ENCODE measurements at regions not wholly inside any gene's neighbourhood (a gene's known extent, or its start where the extent isn't known, plus 50 kb on each side); places are given as distances from the start of the nearest gene placed in this dataset.
"Not testable (repeated sequence)": the region's sequence is repeated elsewhere in the genome, so short reads cannot be mapped to it uniquely, and the experiment has no call there.

DNA sequence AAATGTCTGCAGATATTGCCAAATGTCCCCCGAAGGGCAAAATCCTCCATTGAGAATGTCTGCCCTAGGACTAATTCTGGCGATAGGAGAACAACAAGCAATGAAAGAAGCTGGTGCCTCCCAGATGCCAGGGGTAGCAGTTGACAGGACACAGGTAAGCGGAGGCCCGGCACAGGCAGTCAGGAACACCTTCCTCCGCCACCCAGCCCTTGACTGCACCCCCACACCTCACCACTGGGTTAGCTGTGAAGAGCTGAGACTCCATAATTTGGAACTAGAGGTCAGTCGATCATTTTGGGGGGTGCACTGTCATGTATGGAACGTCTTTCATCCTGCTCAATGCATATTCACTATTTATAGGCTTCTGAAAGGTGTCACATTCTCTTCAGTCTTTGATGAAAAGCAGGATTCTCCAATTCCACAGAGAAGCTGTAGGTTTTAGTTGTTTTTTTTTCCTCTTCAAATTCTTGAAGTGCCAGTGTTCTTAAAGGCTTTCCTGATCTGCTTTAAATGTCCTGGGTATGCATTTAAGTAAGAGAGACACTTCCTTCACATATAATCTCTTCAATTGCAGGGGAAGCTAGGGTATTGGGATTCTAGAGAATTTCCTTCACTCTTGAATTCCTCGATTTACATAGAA lies 111.6 kb upstream of the ZFP42 start:
- no peak for DNase-seq

DNA sequence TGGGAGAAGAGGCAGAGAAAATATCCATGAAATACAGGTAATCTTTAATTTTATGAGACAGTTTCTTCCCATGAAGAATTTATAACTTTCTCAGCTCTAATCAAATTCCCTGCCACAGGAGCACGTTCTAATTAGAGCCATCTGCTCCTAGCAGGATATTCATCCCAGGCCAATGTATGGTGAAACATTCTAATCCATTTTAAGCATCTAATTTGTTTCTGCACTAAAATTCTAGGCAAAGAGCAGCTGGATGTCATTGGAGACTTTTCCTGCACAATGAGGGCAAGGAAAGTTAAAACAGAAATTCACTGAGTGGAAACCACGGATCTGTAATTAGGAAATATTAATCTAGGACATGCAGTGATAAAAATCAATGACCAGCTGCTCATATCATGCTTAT lies 107.7 kb upstream of the ZFP42 start:
- no peak for DNase-seq

DNA sequence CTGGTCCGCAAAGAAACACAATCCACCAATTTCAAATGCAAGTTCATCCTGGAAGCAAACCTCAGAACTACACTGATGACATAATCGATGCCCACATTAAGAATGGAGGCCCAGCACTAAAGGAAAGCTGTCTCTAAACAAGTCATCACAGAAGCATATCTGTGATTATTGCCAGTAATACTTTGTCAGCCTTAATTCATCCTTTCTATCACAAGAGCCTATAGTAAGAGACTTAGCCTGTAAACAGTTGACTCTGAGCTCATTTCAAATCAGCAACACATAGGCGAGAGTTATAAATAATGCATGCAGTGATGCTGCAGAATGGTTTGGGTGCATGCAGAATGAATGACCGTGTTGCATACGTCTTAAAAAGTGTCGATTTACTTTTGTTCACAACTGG lies 105.9 kb upstream of the ZFP42 start:
- DNase-seq, result no peak

DNA sequence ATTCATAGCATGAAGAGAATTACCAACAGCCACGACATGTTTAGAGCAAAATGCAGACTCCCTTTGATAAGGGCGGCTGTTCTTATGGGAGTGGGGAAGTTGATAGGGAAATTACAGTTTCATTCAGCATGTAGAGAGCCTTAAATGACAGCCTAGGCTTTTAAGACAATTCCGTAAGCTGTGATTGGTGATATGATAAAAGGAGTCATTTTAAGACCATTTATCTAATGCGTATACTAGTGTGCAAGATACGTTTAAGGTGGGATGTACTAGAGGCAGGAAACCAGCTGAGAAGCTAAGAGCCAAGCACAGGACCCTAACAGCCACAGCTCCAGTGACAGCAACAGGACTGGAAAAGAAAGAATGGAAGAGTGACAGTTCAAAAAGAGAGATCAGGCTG lies 102.2 kb upstream of the ZFP42 start:
- no peak for DNase-seq

DNA sequence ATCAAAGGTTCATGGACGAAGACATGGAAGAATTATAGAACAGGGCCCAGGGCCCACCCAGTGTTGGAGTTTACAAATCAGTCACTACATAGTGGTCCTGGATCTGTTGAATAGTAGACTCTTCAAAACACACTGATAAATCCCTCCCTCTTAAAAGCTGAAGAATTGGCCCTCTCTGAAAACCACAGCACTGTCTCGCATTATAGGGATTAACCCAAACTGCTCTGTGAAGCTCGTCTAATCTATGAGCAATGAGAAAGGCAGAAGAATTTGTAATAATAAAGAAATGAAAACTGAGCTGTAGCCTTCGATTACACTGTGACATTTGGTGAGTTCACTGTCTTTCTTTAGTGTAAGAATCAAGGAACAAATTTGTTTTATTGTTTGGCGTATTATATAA lies 92.5 kb upstream of the ZFP42 start:
- DNase-seq, result no peak

DNA sequence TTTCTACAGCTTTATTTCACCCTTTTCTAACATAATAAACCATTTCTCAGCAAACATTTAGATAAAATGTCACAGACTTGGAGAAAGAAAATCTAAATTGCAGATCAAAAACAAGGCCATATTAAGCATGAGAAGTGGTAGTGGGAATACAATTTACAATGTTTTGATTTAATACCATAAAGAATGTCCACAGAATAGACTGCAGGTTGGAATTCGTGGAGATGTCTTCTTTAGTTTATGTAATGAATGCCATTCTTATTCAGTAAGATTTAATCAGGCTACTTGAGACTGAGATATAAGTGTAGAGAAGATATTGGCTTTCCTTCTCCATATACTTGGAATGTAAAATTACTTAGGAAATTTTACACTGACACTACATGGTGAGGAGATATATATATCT lies 91.9 kb upstream of the ZFP42 start:
- no peak for DNase-seq

DNA sequence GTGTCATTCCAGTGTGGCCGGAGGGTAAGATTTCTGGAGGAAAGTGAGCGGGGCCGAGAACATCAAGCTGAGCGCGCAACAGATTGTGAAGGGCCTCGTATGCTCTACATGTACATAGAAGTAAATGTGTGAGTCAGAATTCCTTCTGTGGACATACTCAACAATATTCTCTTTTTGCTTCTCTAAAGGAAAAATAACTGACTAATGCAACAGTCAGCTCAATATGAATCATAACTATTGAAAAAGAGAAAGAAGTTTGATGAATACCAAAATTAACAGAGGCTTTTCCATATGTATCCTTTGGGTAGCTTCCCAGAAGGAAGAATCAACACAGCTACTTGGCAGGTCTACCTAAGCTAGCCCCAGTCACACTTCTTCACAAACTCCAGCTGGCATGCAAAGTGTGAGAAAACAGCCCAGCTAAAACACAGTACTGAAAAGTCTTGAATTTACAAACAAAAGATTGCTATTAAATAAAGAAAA lies 87.5 kb upstream of the ZFP42 start:
- DNase-seq, result peak; percentile 86

DNA sequence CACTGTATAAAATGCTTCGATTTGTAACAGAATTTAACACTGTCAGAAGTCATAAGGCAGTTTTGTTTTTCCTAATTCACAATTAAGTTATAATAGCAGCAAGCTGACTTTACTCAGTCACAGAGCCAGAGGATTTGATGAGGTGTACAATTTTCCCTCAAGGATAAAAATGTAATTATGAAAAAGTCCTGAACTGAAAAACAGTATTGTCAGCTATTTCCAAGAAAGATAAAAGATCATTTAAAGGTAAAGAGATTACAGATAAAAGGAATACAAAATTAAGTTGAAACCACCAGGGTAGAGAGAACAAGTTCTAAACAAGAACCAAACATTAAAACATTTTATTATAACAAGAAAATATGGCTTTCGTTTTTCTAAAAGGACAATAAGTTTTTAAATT lies 86.8 kb upstream of the ZFP42 start:
- DNase-seq, result no peak

DNA sequence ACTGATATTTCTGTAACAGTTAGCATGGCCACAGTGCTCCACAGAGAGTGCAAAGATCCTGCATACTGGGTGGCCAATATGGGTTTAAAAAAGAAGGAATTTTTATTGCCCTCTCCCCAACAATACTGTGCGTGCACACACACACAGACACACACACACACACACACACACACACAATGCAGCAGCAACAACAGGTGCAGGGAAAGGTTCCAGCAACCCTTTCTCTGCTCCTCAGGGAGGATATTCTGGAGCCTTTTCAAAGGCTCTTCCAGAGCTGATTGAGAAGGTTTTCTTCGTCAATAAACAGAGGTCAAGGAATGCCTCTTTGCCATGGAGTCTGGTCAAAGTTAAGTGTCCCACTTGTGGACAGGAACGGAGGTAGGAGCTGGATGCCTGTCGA lies 84.8 kb upstream of the ZFP42 start:
- no peak for DNase-seq

DNA sequence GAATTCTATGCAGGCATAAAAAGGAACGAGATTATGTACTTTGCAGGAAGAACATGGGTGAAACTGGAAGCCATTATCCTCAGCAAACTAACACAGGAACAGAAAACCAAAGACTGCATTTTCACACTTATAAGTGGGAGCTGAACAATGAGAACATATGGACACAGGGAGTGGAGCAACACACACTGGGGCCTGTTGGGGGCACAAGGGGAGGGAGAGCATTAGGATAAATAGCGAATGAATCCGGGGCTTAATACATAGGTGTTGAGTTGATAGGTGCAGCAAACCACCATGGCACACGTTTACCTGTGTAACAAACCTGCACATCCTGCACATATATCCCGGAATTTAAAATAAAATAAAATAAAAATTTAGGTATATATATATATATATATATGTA lies 80.2 kb upstream of the ZFP42 start:
- not testable (repeated sequence) for DNase-seq

DNA sequence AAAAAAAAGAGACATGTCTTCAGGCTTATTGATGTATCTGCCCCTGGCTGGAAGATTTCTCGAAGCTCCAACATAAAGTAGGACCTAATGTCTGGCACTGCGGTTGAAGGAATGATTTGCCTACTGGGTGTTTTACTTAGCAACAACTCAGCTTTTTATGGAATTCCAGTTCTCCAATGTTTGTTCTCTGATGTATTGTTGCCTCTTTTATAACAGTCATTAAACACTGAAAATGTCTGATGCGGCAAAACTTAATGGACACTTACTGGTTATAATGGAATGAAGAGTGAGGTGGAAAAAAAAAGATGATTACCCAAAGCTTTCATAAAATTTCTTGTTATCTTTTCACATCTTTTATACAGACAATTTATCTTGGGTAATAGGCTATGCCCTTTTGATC lies 75.6 kb upstream of the ZFP42 start:
- no peak for DNase-seq

DNA sequence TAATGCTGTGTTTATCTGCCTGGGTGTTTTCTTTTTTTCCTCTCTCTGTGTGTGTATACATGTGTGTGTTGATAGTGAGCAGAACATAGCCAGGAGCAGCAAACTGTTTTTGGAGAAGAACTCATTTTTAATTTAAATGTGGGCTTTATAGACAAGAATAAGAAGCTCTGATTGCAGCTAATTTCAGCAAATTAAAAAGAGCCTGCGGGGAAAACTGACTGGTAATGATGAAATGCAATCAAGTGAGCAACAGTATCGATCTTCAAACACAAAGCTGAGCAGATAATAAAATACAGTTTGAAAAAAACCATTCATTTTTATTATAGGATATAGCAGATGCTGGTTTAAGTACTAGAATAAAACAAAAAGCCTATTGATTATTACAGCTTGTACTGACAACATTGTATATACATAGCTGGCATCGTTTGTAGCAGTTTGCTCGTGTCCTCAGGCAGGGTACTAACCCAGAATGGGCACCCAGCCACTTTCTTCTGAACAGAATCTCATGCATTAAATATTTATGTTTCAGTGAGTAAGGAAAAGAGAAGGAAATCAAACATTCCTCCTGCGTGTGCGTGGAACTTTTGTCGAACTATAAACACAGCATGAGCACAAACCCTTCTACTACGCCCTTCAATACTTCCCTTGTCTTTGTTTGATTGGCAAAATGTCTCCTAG lies 73.5 kb upstream of the ZFP42 start:
- no peak for DNase-seq

DNA sequence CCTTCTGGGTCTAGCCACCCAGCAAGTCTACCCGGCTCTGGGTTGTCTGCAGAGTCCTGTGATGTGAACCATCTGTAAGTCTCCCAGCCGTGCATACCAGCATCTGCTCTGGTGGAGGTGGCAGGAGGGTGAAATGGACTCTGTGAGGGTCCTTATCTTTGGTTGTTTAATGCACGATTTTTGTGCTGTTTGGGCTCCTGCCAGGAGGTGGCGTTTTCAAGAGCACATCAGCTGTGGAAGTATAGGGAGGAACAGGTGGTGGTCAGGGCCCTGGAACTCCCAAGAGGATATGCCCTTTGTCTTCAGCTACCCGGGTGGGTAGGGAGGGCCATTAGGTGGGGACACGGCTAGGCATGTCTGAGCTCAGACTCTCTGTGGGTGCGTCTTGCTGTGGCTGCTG lies 66.5 kb upstream of the ZFP42 start:
- no peak for DNase-seq

DNA sequence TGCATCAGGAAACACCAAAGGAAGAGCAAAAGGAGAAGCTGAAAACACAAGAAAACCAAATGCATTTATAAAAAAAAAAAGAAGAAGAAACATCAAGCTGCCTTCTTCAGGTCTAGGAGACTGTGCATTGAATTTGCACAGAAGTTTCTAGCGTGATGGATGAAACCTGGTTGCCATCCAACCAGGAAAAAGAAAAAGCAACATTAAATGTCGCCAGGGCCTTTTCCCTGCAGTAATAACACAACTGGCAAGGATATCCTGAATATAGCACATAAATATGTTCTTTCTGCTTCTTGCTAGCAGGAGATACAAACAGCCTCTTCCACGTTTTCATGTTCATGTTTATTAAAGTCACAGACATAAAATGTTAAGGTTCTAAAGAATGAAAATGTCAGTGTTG lies 60.8 kb upstream of the ZFP42 start:
- DNase-seq, result no peak

DNA sequence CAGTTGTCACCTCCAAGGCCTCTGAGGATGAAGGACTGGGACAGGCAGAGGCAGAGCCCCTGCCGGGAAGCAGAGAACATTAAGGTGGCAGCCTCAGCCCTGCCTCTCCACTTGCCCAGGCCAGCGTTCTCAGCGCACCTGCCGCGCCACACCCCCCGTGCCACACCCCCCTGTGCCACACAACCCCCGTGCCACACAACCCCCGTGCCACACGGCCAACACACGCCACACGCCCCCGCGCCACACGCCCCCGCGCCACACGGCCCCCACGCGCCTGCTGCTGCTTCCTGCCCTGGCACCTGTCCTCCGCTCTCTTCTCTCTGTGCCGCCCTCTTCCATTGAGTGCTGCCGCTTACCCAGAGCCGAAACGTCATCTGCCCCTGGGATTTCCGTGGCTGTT lies 58.0 kb upstream of the ZFP42 start:
- no peak for DNase-seq

DNA sequence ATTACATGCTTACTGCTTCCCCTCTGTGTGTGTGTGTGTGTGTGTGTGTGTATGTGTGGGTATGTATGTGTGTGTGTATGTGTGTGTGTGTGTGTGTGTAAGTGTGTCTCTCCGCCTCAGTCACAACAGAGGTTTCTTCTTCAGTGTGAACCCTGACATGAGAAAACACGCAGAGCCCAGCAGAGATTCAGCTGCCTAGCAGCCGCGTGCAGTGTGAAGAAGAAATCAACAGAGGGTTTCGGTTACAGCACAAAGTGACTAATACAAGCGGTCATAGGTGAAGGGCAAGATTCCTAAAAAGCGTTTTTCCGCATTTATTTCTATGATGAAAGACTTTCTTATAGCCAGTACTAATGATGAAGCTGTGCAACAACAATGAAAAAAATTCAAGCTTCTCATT lies 55.3 kb upstream of the ZFP42 start:
- peak; percentile 1 for DNase-seq

DNA sequence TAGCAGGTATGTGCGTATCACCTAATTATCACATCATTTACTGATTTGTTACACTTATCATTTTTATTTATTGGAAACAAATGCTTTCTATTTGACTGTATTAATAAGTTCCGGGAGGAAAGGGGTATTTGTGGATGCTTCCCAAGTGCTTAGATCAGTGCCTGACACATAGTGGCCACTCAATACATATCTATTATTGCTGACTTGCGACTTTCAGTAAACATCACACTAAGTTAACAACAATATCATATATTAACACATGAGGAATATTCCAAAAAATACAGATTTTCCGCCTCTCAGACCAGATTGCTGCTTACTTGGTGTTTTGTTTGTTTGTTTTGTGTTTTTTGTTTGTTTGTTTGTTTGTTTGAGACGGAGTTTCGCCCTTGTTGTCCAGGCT lies 52.6 kb upstream of the ZFP42 start:
- no peak for DNase-seq

DNA sequence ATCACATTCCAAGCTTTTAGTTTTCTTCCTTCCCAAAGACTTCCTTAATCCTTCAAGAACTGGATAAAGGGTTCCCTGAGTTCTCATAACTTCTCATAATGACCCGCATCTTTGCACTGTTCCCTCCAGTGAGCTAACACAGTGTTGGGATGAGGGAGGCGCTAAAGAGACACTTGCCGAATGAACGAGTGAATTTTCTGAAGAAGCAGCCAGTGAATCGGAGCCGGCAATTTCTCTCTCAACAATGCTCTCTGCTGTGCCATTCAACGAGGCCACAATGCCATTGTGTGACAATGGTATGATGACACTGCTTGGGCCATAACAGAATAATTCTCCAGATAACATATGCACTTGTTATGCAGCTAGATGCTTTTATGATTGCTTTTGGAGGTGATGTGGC lies 51.4 kb upstream of the ZFP42 start:
- DNase-seq, result no peak
